Neuron (in vitro differentiated cells): ENCODE measurements at regions not wholly inside any gene's neighbourhood (a gene's known extent, or its start where the extent isn't known, plus 50 kb on each side); places are given as distances from the start of the nearest gene placed in this dataset.
A peak's percentile ranks its signal among the peaks of the same experiment; 100 is the strongest.
"Not testable (repeated sequence)": the region's sequence is repeated elsewhere in the genome, so short reads cannot be mapped to it uniquely, and the experiment has no call there.

Source experiments
- H2AFZ ChIP-seq: one replicate; pipeline ENCODE4 v1.6.1; 2013; ENCODE audit warnings: low read depth, mild to moderate bottlenecking, inconsistent platforms, low read length, moderate library complexity
- H3K27me3 ChIP-seq: one replicate; pipeline ENCODE4 v1.6.1; 2013; ENCODE audit warnings: low read length; ENCODE audit not compliant: insufficient read depth
- H3K36me3 ChIP-seq: one replicate; pipeline ENCODE4 v1.6.1; 2013; ENCODE audit warnings: low read length; ENCODE audit not compliant: insufficient read depth
- H3K4me1 ChIP-seq: one replicate; pipeline ENCODE4 v1.6.1; 2013; ENCODE audit warnings: low read length; ENCODE audit not compliant: insufficient read depth
- H3K4me3 ChIP-seq: 2 replicates; pipeline ENCODE4 v1.5.1; 2013; ENCODE audit warnings: mild to moderate bottlenecking, low read length, moderate library complexity
- H3K9me3 ChIP-seq: one replicate; pipeline ENCODE4 v1.6.1; 2013; ENCODE audit warnings: low read length

DNA sequence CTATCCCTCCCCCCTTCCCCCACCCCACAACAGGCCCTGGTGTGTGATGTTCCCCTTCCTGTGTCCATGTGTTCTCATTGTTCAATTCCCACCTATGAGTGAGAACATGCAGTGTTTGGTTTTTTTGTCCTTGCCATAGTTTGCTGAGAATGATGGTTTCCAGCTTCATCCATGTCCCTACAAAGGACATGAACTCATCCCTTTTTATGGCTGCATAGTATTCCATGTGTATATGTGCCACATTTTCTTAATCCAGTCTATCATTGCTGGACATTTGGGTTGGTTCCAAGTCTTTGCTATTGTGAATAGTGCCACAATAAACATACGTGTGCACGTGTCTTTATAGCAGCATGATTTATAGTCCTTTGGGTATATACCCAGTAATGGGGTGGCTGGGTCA is 52.3 kb upstream of the MAN1A2 start:
- not testable (repeated sequence) for H3K9me3 ChIP-seq, H3K27me3 ChIP-seq, H3K36me3 ChIP-seq, H2AFZ ChIP-seq, H3K4me1 ChIP-seq, H3K4me3 ChIP-seq

DNA sequence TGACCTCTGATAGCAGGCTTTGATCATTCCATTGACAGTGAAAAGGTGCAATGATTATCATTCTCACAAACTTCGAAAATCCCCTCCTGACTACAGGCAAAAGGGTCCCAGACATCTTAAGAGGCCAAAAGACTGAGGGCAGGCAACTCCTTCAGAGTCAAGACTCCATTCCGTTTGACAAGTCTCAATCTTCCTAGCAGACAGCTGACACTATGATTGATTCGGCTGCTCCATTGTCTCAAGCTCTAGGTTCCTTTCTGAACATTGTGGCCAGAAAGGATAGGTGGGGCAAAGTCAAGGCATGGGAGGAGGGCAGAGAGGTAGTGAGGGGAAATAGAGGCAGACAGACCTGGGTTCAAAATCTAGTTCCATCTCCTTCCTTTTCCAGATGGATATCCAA is 53.7 kb upstream of the MAN1A2 start:
- Histone ChIP-seq H3K36me3 (no peaks in the 10 kb centered on the region), H2AFZ (no peak overlapping the region), H3K4me1 (no peaks in the 10 kb centered on the region), H3K9me3 (no peaks in the 10 kb centered on the region), H3K27me3 (peaks cover 3% of the 10 kb centered on the region), H3K4me3 (no peak overlapping the region)

DNA sequence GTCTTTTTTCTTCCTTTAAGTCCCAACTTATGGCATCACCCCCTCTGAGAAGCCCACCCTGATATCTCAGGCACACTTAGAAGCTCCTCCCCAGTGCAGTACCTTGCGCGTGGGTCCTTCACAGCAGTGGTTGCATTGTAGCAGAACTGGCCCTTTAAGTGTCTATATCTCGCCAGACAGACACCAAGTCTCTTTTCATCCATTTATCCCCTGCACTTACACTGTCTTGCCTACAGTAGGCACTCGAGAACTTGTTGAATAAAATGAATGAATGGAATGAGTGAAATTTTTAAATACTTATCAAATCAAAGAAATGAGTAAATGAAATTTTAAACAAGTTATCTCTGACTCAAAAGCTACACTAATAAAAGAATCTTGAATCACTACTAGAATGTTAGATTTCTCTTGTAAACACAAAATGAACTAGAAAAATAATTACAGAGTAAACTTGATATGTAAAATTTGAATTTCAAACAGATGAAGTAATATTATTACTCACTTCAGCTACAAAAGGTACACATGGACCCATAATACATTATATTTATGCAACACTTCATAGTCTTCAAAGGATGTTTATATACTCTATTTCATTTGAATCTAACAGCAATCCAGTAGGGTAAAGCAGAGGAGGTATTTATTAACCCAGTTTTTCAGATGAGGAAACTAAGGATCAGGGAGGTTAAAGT is 54.7 kb upstream of the MAN1A2 start:
- Histone ChIP-seq H3K36me3 (no peaks in the 10 kb centered on the region), H3K27me3 (peaks cover 9% of the 10 kb centered on the region), H3K4me1 (no peaks in the 10 kb centered on the region), H3K4me3 (no peak overlapping the region), H3K9me3 (no peaks in the 10 kb centered on the region), H2AFZ (no peak overlapping the region)

DNA sequence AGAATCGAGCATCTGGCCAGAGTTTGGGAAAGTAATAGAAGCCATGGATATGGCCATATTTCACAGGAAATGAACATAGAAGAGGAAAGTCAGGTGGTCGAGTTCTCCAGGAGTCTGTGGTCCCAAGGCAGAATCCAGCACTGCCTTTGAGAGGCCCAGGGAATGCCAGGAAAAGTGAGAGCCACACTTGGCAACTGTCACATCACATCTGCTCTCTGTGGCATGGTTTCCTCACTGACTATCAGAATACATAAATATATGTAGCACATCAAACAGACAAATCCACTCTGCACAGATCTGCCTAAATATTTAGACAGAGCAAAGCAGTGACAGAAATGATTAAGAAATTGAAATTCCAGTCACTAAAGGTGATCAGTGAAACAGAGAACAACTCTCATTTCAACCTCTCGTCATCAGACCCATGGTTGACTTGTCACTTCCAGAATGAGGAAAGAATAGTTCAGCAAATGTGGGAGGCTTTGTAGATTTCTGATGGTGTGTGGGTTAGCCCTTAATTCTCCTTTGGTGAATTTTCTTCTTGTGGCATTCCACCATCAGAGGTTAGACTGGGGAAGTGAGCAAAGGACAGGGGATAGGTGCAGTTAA is 58.8 kb upstream of the MAN1A2 start:
- Histone ChIP-seq H3K36me3 (no peaks in the 10 kb centered on the region), H3K4me3 (no peak overlapping the region), H3K27me3 (peaks cover 9% of the 10 kb centered on the region), H3K9me3 (no peaks in the 10 kb centered on the region), H3K4me1 (no peaks in the 10 kb centered on the region), H2AFZ (no peak overlapping the region)

DNA sequence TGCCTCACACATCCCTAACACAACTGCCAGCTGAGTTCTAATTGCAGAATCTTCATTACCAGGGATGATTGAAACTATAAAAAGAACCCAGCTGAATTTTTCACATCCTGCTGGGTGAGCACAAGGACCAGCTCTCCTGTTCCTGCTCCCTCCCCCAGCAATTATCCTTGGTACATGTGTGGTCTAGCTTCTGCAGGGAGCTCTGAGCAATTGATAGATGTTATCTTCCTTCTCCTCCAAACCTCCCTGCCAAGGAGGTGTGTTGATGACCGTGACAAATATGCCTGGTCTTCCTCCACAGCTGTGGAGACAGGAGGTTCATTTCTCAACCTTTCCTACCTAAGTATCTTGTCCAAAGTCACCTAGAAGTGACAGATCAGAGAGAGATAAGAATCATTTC is 65.3 kb upstream of the MAN1A2 start:
- H2AFZ ChIP-seq, result no peak overlapping the region
- H3K4me3 ChIP-seq, result no peak overlapping the region
- no peaks in the 10 kb centered on the region for H3K36me3 ChIP-seq
- H3K9me3 ChIP-seq, result peaks cover 3% of the 10 kb centered on the region
- no peaks in the 10 kb centered on the region for H3K4me1 ChIP-seq
- H3K27me3 ChIP-seq, result no peaks in the 10 kb centered on the region

DNA sequence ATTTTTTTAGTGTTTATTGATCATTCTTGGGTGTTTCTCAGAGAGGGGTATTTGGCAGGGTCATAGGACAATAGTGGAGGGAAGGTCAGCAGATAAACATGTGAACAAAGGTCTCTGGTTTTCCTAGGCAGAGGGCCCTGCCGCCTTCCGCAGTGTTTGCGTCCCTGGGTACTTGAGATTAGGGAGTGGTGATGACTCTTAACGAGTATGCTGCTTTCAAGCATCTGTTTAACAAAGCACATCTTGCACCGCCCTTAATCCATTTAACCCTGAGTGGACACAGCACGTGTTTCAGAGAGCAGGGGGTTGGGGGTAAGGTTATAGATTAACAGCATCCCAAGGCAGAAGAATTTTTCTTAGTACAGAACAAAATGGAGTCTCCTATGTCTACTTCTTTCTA is 67.1 kb upstream of the MAN1A2 start:
- not testable (repeated sequence) for H3K4me1 ChIP-seq, H3K4me3 ChIP-seq, H3K9me3 ChIP-seq, H3K27me3 ChIP-seq, H2AFZ ChIP-seq, H3K36me3 ChIP-seq

DNA sequence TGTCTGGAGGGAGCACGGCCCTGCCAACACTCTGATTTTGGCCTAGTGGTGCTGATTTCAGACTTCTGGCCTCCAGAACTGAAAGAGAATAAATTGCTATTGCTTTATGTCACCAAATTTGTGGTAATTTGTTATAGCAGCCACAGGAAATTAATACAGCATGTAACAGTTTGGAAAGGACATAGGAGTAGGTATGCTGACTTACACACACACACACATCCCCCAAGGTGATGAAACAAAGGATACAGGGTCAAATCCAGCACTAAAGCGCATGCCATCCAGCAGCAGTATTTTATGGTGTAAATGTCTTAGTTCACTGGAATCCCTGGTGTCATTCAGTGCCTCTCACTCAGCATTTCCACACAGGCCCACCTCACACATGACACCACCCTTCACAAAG is 72.2 kb upstream of the MAN1A2 start:
- no peak overlapping the region for H3K4me3 ChIP-seq
- peaks cover 3% of the 10 kb centered on the region for H3K4me1 ChIP-seq
- H3K9me3 ChIP-seq, result no peaks in the 10 kb centered on the region
- H3K27me3 ChIP-seq, result no peaks in the 10 kb centered on the region
- no peak overlapping the region for H2AFZ ChIP-seq
- H3K36me3 ChIP-seq, result no peaks in the 10 kb centered on the region

DNA sequence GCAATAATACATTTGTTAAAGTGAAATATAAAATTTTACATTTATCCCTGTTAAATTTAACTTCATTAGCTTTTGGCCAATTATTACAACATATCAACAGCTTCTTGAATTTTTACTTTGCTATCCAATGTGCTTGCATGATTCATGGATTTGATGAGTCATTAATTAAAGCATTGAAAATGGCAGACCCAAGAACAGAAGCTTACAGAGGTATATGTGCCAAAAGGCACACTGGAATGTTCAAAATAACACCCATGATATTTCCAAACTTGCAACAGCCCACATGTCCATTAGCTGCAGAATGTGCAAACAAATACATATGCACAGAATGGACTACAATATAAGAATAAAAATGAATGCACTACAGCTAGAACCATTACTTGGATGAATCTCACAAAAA is 76.4 kb upstream of the MAN1A2 start:
- Histone ChIP-seq H3K9me3 (no peaks in the 10 kb centered on the region), H3K27me3 (no peaks in the 10 kb centered on the region), H2AFZ (no peak overlapping the region), H3K4me1 (peaks cover 10% of the 10 kb centered on the region), H3K36me3 (no peaks in the 10 kb centered on the region), H3K4me3 (no peak overlapping the region)

DNA sequence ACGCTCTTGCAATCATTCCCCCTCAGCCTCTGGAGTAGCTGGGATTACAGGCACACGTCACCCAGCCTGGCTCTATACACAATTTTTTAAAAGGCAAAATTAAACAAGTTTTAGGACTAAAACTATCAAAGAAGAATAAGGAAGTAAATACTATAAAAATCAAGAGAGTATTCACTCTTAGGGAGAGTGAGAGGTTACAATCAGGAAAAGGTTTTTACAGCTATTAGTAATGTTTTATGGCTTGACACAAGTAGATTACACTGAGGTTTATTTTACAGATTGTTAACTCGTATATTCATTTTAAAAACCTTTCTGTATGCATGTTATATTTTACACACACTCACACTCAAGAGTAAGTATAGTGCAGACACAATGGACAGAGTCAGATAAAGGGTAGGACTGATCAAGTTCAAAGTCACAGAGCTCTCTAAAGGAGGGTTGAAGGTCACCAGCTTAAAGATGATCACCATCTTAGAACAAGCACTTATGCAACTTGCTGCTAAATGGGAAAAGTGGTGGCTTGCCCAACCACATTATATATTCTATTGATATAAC is 77.9 kb upstream of the MAN1A2 start:
- Histone ChIP-seq H3K4me1 (peaks cover 10% of the 10 kb centered on the region), H3K4me3 (no peak overlapping the region), H3K36me3 (no peaks in the 10 kb centered on the region), H2AFZ (no peak overlapping the region), H3K9me3 (no peaks in the 10 kb centered on the region), H3K27me3 (no peaks in the 10 kb centered on the region)

DNA sequence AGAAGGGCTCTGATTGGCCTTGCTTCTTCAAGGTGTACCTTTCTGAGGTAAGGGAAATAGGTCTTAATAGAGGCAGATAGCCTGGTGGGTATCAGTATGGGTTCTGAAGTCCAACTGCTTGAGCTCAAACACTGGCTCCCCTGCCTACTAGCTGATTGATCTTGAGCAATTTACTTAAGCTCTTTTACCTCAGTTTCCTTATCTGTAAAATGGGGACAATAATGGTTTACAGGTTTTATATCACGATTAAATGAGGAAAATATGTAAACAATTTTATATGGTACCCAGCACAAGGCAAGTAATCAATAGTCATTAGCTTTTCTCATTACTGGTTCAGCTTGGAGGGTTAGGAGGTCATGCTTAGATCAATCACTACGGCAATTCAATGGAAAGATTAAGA is 75.8 kb upstream of the VTCN1 start:
- peaks cover 11% of the 10 kb centered on the region for H3K4me1 ChIP-seq
- H3K9me3 ChIP-seq, result no peaks in the 10 kb centered on the region
- H3K4me3 ChIP-seq, result no peak overlapping the region
- no peaks in the 10 kb centered on the region for H3K36me3 ChIP-seq
- no peaks in the 10 kb centered on the region for H3K27me3 ChIP-seq
- no peak overlapping the region for H2AFZ ChIP-seq

DNA sequence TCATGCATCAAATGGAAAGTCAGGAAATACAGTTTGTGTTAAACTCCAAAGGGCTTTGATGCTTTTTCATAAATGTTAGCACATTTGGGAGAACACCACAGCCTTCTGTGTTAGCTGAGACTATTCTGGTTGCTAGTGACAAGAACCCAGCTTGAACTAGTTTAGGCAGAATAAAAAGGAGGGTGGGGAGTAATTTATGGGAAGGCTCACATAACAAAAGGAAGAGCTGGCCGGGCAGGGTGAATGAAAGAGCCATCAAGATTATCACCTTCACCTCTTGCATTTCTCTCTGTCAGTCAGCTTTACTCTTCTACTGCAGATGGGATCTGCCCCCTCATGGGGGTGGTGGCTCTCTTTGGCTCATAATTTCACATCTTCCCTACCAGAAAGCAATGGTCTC is 75.4 kb upstream of the VTCN1 start:
- no peak overlapping the region for H3K4me3 ChIP-seq
- H3K36me3 ChIP-seq, result no peaks in the 10 kb centered on the region
- H2AFZ ChIP-seq, result peak overlapping the region; percentile 70
- no peaks in the 10 kb centered on the region for H3K9me3 ChIP-seq
- peaks cover 11% of the 10 kb centered on the region for H3K4me1 ChIP-seq
- H3K27me3 ChIP-seq, result no peaks in the 10 kb centered on the region

DNA sequence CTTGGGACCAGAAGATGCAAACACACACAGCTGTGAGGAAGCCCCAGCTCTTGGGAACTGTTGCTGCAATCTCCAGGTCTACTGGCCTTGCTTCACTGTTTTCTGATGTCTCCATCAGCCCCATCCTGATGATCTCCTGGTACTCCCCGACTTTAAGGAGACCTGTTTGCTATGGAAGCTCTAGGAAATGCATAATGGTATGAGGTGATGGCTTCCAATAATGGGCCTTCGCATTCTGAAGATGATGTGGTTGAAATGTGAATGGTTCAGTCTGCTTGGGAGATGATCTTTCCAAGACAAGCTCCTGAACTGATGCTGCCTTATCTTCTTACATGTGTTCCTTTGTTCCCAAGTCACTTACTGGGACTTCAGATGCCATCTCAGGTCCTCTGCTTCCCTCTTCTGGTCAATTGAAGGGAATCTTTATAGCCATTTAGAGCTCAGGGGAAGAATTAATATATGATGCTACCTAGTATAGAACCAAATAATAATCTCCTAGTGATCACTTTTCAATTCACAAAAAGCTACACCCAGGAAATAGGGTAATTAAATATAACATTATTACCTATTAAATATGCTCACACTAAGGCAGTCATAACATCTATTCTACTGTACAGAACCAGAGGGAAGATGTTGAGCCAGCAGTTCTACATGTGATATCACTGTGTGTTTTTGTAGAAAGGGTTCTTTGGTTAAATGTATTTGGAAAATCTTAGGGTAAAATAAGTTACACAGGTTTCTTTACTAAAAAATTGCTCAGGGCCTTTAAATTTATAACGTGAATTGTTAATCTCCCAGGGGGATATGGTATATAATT is 73.9 kb upstream of the VTCN1 start:
- Histone ChIP-seq H3K9me3 (no peaks in the 10 kb centered on the region), H3K36me3 (no peaks in the 10 kb centered on the region), H3K4me3 (no peak overlapping the region), H3K4me1 (peaks cover 11% of the 10 kb centered on the region), H3K27me3 (no peaks in the 10 kb centered on the region), H2AFZ (no peak overlapping the region)

DNA sequence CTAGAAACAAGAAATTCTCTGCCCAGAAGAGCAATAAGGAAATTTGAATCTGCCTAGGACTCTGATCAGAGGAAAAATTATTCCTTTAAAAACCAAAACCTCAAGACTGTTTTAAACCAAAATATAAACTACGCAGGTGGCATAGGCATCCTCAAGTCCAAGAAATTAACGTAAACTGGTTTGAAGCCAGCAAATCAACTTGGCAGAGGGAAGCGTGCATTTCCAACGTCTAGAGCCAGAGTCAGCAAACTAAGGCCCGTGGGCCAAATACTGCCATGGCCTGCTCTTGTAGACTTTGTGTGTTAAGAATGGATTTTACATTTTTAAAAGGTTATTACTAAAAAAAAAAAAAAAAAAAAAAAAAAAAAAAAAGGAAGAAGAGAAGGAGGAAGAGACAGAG is 67.8 kb upstream of the VTCN1 start:
- Histone ChIP-seq H3K4me3 (no peak overlapping the region), H3K4me1 (no peaks in the 10 kb centered on the region), H3K27me3 (no peaks in the 10 kb centered on the region), H3K36me3 (no peaks in the 10 kb centered on the region), H3K9me3 (no peaks in the 10 kb centered on the region), H2AFZ (no peak overlapping the region)
